Left hindlimb (tissue), 1 donor: ENCODE measurements at regions not wholly inside any gene's neighbourhood (a gene's known extent, or its start where the extent isn't known, plus 50 kb on each side); places are given as distances from the start of the nearest gene placed in this dataset.
"Not testable (repeated sequence)": the region's sequence is repeated elsewhere in the genome, so short reads cannot be mapped to it uniquely, and the experiment has no call there.

Experiments used
- DNase-seq: peaks from one replicate; pipeline ENCODE4 v3.0.0-alpha.2; 2018

GRCh38 chr1:64318428-64318827, 115.0 kb downstream of the UBE2U start:
- DNase-seq: no peak

GRCh38 chr1:64320007-64320406, 116.6 kb downstream of the UBE2U start:
- no peak for DNase-seq

GRCh38 chr1:64320470-64320869, 117.0 kb downstream of the UBE2U start:
- DNase-seq: no peak

GRCh38 chr1:64320922-64321614, 117.6 kb downstream of the UBE2U start:
- no peak for DNase-seq

- no peak for DNase-seq
Measured at GRCh38 chr1:64323054-64323453, 119.6 kb downstream of the UBE2U start.

GRCh38 chr1:64323882-64324281, 120.5 kb downstream of the UBE2U start:
- DNase-seq: no peak

GRCh38 chr1:64325856-64326255, 122.4 kb downstream of the UBE2U start:
- no peak for DNase-seq

- no peak for DNase-seq
Measured at GRCh38 chr1:64327119-64327518, 123.7 kb downstream of the UBE2U start.

GRCh38 chr1:64328193-64328592, 124.8 kb downstream of the UBE2U start:
- no peak for DNase-seq

- no peak for DNase-seq
Measured at GRCh38 chr1:64330839-64331238, 127.4 kb downstream of the UBE2U start.

GRCh38 chr1:64335636-64336035, 132.2 kb downstream of the UBE2U start:
- DNase-seq: no peak

- DNase-seq: no peak
Measured at GRCh38 chr1:64337475-64337874, 132.5 kb upstream of the CACHD1 start.

GRCh38 chr1:64337926-64338325, 132.0 kb upstream of the CACHD1 start:
- DNase-seq: no peak

GRCh38 chr1:64340361-64340760, 129.6 kb upstream of the CACHD1 start:
- DNase-seq: no peak

GRCh38 chr1:64343105-64343822, 126.7 kb upstream of the CACHD1 start:
- no peak for DNase-seq

GRCh38 chr1:64343823-64344190, 126.1 kb upstream of the CACHD1 start:
- DNase-seq: no peak

GRCh38 chr1:64348270-64348960, 121.5 kb upstream of the CACHD1 start:
- no peak for DNase-seq

GRCh38 chr1:64348961-64349648, 120.8 kb upstream of the CACHD1 start:
- DNase-seq: no peak

- DNase-seq: not testable (repeated sequence)
Measured at GRCh38 chr1:64355534-64355933, 114.4 kb upstream of the CACHD1 start.

GRCh38 chr1:64356636-64357256, 113.2 kb upstream of the CACHD1 start:
- no peak for DNase-seq

GRCh38 chr1:64357422-64357821, 112.5 kb upstream of the CACHD1 start:
- DNase-seq: no peak

GRCh38 chr1:64358692-64359091, 111.2 kb upstream of the CACHD1 start:
- DNase-seq: no peak

GRCh38 chr1:64361974-64362373, 108.0 kb upstream of the CACHD1 start:
- DNase-seq: no peak
